GM12872 (cell line): ENCODE measurements at regions not wholly inside any gene's neighbourhood (a gene's known extent, or its start where the extent isn't known, plus 50 kb on each side); places are given as distances from the start of the nearest gene placed in this dataset.

Experiments
- TF ChIP-seq, protein P1 (sequence below): IDR thresholded peaks from 3 replicates; pipeline ENCODE4 v1.5.1; 2011; ENCODE audit warnings: low read depth, mild to moderate bottlenecking, low read length, moderate library complexity; ENCODE audit not compliant: insufficient read depth

DNA sequence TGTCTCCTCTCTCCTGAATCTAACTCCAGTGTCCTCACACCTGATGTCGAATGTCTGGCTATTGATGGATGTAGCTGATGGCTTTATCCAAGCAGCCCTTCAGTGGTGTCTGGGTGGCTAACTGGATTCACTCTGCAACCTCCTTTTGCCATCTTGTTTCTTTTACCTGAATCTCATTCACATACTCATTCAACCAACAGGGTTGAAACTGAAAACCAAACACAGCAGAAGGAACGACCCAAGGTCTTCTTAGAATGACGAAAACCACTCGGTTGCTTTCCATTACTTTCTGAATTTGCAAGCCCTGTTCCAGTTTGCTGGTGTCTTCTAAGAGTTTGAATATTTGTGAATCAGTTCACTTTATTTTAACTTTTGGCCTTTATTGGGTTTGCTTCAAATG is 424.3 kb upstream of the CXADR start:
- TF ChIP-seq, protein P1, sequence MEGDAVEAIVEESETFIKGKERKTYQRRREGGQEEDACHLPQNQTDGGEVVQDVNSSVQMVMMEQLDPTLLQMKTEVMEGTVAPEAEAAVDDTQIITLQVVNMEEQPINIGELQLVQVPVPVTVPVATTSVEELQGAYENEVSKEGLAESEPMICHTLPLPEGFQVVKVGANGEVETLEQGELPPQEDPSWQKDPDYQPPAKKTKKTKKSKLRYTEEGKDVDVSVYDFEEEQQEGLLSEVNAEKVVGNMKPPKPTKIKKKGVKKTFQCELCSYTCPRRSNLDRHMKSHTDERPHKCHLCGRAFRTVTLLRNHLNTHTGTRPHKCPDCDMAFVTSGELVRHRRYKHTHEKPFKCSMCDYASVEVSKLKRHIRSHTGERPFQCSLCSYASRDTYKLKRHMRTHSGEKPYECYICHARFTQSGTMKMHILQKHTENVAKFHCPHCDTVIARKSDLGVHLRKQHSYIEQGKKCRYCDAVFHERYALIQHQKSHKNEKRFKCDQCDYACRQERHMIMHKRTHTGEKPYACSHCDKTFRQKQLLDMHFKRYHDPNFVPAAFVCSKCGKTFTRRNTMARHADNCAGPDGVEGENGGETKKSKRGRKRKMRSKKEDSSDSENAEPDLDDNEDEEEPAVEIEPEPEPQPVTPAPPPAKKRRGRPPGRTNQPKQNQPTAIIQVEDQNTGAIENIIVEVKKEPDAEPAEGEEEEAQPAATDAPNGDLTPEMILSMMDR, result no peak

DNA sequence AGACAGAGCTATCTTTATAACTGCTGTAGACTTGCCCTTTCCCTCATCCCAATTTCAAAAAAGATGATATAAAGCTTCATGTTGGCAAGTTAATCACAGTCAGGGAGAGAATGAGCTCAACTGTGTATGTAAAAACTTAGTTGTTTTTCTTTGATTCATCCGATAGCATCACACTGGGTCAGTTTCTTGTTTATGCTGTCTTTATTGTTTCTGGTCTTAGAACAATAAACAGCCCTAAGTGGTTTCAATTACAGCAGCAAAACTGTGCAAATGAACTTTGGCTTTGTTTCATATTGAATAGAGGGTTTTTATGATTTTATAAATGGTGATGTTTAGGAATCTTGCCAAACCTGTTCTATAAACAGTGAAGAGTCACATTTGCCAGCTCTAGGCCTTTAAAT is 423.8 kb upstream of the CXADR start:
- TF ChIP-seq, protein P1, result no peak

DNA sequence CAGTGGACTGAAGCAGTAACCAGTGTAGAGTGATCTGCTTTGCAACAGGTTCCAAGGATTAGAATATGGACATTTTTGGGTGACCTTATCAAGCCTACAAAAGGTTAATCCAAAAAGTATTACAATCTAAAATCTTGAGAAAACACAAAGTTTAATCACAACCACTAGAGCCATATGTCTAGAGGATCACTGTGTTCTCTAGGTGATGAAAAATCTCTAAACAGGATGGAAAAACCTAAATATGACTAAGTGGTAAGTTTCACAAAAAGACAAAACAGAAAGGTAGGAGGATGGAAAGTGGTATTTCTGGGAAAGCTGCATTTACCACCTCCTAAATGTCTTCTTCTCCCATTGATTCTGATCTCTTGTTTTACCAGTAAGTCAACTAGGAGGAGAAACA is 411.1 kb upstream of the CXADR start:
- TF ChIP-seq, protein P1, result no peak

DNA sequence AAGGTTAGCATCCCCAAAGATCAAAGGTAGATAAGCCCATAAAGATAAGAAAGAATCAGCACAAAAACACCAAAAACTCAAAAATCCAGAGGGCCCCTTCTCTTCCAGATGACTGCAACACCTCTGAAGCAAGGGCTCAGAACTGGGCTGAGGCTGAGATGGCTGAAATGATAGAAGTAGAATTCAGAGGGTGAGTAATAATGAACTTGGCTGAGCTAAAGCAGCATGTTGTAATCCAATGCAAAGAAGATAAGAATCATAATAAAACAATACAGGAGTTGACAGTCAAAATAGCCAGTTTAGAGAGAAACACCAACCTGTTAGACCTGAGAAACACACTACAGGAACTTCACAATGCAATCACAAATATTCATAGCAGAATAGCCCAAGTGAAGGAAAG is 406.9 kb upstream of the CXADR start:
- TF ChIP-seq, protein P1, result no peak

DNA sequence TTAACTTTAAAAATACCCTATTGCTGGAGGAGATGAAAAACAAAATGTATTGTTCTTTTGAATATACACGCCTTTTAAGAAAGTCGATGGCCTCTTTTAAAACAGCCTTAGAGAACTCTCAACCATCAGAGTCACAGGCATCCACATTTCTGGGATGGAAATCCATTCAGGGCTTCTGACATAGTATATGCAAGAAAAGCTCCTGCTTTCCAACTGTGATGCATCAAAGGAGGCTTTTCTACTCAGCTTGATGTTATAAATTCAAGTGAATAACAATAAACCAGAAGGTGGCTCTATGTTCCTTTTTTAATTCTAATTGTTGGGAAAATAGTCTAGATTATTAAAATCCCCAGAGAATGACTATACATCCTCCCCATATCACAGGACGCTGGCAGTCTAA is 398.8 kb upstream of the CXADR start:
- TF ChIP-seq, protein P1, result no peak

DNA sequence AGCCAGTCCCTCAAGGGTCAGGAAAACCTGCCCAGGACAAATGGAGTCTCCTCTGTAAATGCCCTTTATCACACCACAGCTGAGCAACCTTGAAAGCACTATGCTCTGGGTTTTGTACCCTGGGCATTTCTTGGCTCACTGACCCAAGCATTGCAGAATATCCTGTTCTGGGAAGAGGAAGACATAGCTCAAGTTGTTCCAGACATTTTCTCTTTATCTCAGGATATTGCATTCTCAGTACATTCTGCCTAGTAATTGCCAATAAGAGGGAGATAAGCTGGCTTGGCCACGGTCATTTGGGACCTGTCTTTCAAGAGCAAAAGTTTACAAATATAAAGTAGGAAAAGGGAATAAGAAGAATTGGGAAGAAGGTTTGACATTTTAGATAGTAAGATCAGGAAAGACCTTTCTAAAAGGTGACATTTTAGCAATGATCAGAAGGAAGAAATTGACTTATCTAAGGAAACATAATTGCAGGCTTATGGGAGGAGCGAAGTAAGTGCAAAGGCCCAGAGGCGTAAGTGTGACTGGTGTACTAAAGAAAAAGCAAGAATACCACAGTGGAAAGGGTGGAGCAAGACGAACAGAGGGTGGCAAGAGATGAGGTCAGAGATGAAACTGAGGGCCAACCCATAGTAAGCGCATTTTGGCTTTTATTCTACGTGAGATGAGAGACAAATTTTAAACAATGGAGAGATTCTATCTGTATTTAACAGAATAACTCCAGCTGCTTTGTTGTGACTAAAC is 394.0 kb upstream of the CXADR start:
- TF ChIP-seq, protein P1, result no peak

DNA sequence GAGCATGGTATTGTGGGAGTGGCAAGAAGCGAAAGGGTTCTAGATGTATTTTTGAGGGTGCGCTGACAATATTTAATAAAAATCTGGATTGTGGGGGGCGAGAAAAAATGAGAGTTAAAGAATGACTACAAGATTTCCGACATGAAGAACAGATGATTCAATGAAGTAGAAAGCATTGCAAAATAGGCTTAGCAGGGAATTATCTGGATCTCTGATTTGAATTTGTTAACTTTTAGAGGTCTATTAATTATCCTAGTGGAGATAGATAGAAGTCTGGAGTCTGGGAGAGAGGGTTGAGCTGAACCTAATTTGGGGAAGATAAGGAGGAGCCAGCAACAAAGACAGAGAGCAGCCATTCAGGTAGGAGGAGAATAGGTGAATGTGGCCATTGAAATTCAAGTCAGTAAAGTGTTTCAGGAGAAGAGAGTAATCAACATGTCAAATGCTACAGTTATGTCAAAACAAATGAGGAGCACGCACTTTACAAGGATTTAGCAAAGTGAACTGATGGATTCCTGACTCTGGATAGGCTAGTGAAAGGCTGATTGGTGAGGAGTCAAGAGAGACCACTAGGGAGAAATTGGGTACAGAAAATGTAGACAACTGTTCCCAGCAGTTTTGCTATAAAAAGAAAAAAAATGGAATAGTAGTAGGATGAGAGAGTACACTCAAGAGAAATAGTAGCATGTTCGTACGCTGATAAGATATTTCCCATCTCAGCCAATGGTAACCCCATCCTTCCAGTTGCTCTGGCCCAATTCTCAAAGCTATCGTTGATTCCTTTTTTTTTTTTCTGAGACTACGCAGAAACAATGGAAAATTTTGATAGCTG is 393.2 kb upstream of the CXADR start:
- TF ChIP-seq, protein P1, result no peak
